Endothelial cell of umbilical vein (primary cell): ENCODE measurements at regions not wholly inside any gene's neighbourhood (a gene's known extent, or its start where the extent isn't known, plus 50 kb on each side); places are given as distances from the start of the nearest gene placed in this dataset.

Source experiments
- BruUV-seq: library from RNA; stranded (reverse); fragments of 400-500 nt; replicated peaks from 2 replicates; lab custom pipeline; 2021; lab: Mats Ljungman, UMichigan
- CTCF ChIA-PET: fragments of 300-600, 350-600 bp; sonication (Branson Sonifier 250); formaldehyde crosslinking; loops from one replicate; lab custom pipeline; 2021; ENCODE audit warnings: antibody characterized with exemption, inconsistent platforms; lab: Charles Lee
- POLR2A ChIA-PET: fragments of 300-600, 350-600 bp; sonication (Branson Sonifier 250); formaldehyde crosslinking; loops from one replicate; lab custom pipeline; 2021; ENCODE audit warnings: antibody characterized with exemption, inconsistent platforms; lab: Charles Lee
- DNase-seq: peaks from one replicate; pipeline ENCODE4 v3.0.0-alpha.2; 2011; ENCODE audit warnings: low read depth, low spot score
- FAIRE-seq: peaks from 2 replicates; lab custom pipeline; 2011; peaks lifted over from hg19 to GRCh38; lab: Jason Lieb, UNC
- H2AFZ ChIP-seq: 2 replicates; pipeline ENCODE4 v1.6.0; 2012; ENCODE audit warnings: low read depth, low read length, control low read depth, inconsistent platforms
- H3K27ac ChIP-seq: 2 replicates; pipeline ENCODE4 v1.5.1; 2011; ENCODE audit warnings: low read depth, mild to moderate bottlenecking, control low read depth, low read length, moderate library complexity; ENCODE audit not compliant: insufficient read depth
- H3K27me3 ChIP-seq, 2 experiments: 2 replicates each; pipeline versions ENCODE4 v1.6.0 to v1.6.1; 2011; ENCODE audit warnings: low read length in 2 of 2, mixed read lengths in 1 of 2; ENCODE audit not compliant: control insufficient read depth in 2 of 2, insufficient read depth in 2 of 2
- H3K36me3 ChIP-seq, 2 experiments: 2 replicates in 1 of 2; 3 replicates in 1 of 2; pipeline ENCODE4 v1.5.1; 2011; ENCODE audit warnings: low read length in 2 of 2, mild to moderate bottlenecking in 1 of 2, moderate library complexity in 1 of 2; ENCODE audit not compliant: control insufficient read depth in 2 of 2, insufficient read depth in 2 of 2; ENCODE audit errors: extremely low read depth in 1 of 2
- H3K4me1 ChIP-seq: 3 replicates; pipeline ENCODE4 v1.5.1; 2011; ENCODE audit warnings: mild to moderate bottlenecking, low read length; ENCODE audit not compliant: control insufficient read depth, insufficient read depth; ENCODE audit errors: extremely low read depth
- H3K4me2 ChIP-seq: 2 replicates; pipeline ENCODE4 v1.6.1; 2011; ENCODE audit warnings: low read length, control low read depth, mixed read lengths; ENCODE audit not compliant: insufficient read depth
- H3K4me3 ChIP-seq, 3 experiments: fragments of 200-600 bp in 1 of 3; sonication (generic), shearing (Covaris generic) in 1 of 3; replicated peaks in 1 of 3; 2 replicates each; pipeline ENCODE4 v1.5.1; 2011 to 2016; ENCODE audit warnings: control low read depth in 3 of 3, low read length in 3 of 3, mild to moderate bottlenecking in 2 of 3, inconsistent platforms in 1 of 3, low read depth in 1 of 3, moderate library complexity in 1 of 3; ENCODE audit not compliant: insufficient read depth in 1 of 3
- H3K79me2 ChIP-seq: 2 replicates; pipeline ENCODE4 v1.6.0; 2012; ENCODE audit warnings: low read length, inconsistent platforms; ENCODE audit not compliant: control insufficient read depth, insufficient read depth
- H3K9ac ChIP-seq: replicated peaks from 2 replicates; pipeline ENCODE3; 2011; ENCODE audit warnings: low read length, control low read depth; ENCODE audit not compliant: insufficient read depth; ENCODE audit errors: extremely low read depth
- H3K9me1 ChIP-seq: replicated peaks from 3 replicates; pipeline ENCODE4 v1.6.0; 2011; ENCODE audit warnings: mild to moderate bottlenecking, low read length; ENCODE audit not compliant: control insufficient read depth, insufficient read depth; ENCODE audit errors: extremely low read depth
- H3K9me3 ChIP-seq: replicated peaks from 2 replicates; pipeline ENCODE4 v1.5.1; 2012; ENCODE audit warnings: low read length, inconsistent platforms; ENCODE audit not compliant: control insufficient read depth, insufficient read depth
- H4K20me1 ChIP-seq: replicated peaks from 2 replicates; pipeline ENCODE3; 2011; ENCODE audit warnings: mild to moderate bottlenecking, low read length; ENCODE audit not compliant: control insufficient read depth, insufficient read depth; ENCODE audit errors: extremely low read depth
- EZH2 ChIP-seq: IDR thresholded peaks from 2 replicates; pipeline ENCODE4 v1.6.1; 2012; ENCODE audit warnings: borderline replicate concordance, low read depth, mild to moderate bottlenecking, moderate library complexity, low read length, inconsistent platforms; ENCODE audit not compliant: severe bottlenecking
- FOS ChIP-seq: IDR thresholded peaks from 2 replicates; pipeline ENCODE4 v1.6.1; 2011; ENCODE audit warnings: mild to moderate bottlenecking, low read length, moderate library complexity, borderline replicate concordance; ENCODE audit not compliant: insufficient read depth
- GATA2 ChIP-seq: IDR thresholded peaks from 2 replicates; pipeline ENCODE4 v1.7.0; 2011; ENCODE audit warnings: low read depth, mild to moderate bottlenecking, moderate library complexity, mixed read lengths, low read length; ENCODE audit not compliant: insufficient read length, insufficient read depth
- JUN ChIP-seq: IDR thresholded peaks from 2 replicates; pipeline ENCODE4 v1.6.1; 2011; ENCODE audit warnings: borderline replicate concordance, low read depth; ENCODE audit not compliant: insufficient read length, insufficient read depth
- MYC ChIP-seq: IDR thresholded peaks from one replicate; pipeline ENCODE4 v1.6.1; 2011; ENCODE audit warnings: mild to moderate bottlenecking, low read depth, low read length
- POLR2A ChIP-seq: IDR thresholded peaks from 2 replicates; pipeline ENCODE4 v1.6.1; 2012; ENCODE audit warnings: low read depth, mild to moderate bottlenecking, control low read depth, low read length
- POLR2AphosphoS5 ChIP-seq: IDR thresholded peaks from 2 replicates; pipeline ENCODE4 v1.6.1; 2012; ENCODE audit warnings: low read depth, mild to moderate bottlenecking, control low read depth, low read length, moderate library complexity; ENCODE audit not compliant: insufficient read depth
- dilution Hi-C: fragments of 300-500 bp; cut with MboI; formaldehyde crosslinking; loops from one replicate; pipeline ENCODE4 v1.15.0; 2019; ENCODE audit warnings: low sequenced_read_pairs; ENCODE audit not compliant: extremely low pct_ligation_motif_present
- intact Hi-C: fragments of 100-400 bp; cut with micrococcal nuclease; formaldehyde crosslinking; loops from one replicate; pipeline ENCODE4 v1.10.0; 2022
- TF ChIP-seq, protein P1 (sequence below), 2 donors: IDR thresholded peaks; 1 replicate in 1 of 2; 2 replicates in 1 of 2; pipeline ENCODE4 v1.5.1; 2011; ENCODE audit warnings: low read length in 2 of 2, mild to moderate bottlenecking in 2 of 2, moderate library complexity in 2 of 2, control low read depth in 1 of 2, inconsistent platforms in 1 of 2, low read depth in 1 of 2; ENCODE audit not compliant: insufficient read depth in 1 of 2; ENCODE audit errors: extremely low read depth in 1 of 2
- TF ChIP-seq, protein P2 (sequence below): IDR thresholded peaks from 2 replicates; pipeline ENCODE4 v1.6.1; 2011; ENCODE audit not compliant: insufficient read depth, insufficient read length

DNA sequence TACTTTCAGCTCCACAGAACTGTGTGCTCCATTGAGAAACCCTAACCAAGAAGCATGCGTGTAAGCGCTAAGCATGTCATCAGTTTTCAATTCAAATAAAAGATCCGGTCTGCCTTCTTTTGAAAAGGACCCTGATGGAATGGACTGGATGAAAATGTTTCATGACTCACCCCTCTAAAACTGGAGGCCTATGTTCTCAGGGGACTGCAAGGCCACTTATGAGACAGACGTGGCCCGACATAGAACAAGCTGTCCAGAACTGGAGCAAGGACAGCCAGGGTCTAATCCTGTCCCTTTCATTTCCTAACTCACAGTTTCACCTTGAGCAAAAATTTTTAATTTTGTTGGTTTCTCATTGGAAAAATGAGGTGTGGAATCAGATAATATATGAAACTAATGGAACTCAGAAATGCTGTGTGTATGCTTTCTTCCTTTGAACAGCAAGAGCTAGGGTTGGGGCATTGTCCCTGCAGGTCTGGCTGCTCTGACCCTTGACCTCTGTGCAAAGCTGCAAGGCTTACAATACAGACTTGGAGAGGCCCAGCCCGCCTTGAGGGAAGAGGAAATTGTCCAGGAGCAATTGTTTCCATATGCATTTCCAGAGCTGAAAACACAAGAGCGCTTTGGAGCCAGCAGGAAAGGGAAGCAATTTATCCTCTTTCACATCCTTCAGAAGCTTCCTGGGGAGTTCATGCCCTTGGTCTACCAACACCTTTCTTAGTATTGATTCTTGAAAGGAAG, 553.4 kb upstream of the KLF12 start:
- H3K4me3 ChIP-seq: no peak overlapping the region
- no peaks in the 10 kb centered on the region for H3K9me3 ChIP-seq
- DNase-seq (peak; percentile 84), FAIRE-seq (peak; percentile 90)
- no TSS peak for BruUV-seq
- H4K20me1 ChIP-seq: no peaks in the 10 kb centered on the region
- dilution Hi-C loops (no loop called here), intact Hi-C loops (loop anchor here (1.0 to 10.0 kb wide), 3 partner anchors 44 to 553 kb away; partner anchors contain the start of gene KLF12)
- peak; percentile 28 for TF ChIP-seq POLR2AphosphoS5
- TF ChIP-seq, protein P1, sequence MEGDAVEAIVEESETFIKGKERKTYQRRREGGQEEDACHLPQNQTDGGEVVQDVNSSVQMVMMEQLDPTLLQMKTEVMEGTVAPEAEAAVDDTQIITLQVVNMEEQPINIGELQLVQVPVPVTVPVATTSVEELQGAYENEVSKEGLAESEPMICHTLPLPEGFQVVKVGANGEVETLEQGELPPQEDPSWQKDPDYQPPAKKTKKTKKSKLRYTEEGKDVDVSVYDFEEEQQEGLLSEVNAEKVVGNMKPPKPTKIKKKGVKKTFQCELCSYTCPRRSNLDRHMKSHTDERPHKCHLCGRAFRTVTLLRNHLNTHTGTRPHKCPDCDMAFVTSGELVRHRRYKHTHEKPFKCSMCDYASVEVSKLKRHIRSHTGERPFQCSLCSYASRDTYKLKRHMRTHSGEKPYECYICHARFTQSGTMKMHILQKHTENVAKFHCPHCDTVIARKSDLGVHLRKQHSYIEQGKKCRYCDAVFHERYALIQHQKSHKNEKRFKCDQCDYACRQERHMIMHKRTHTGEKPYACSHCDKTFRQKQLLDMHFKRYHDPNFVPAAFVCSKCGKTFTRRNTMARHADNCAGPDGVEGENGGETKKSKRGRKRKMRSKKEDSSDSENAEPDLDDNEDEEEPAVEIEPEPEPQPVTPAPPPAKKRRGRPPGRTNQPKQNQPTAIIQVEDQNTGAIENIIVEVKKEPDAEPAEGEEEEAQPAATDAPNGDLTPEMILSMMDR (IDR thresholded peaks at IDR 0.05; ENCODE audit: extremely low read depth in 1 of 2, insufficient read depth in 1 of 2, low read depth in 1 of 2, low read length in 2 of 2): no peak
- peak; percentile 2 for TF ChIP-seq JUN
- POLR2A ChIA-PET: no interaction called here
- peaks cover 4% of the 10 kb centered on the region for H3K4me1 ChIP-seq
- CTCF ChIA-PET: interaction anchor here (0.8 to 1.7 kb wide), 2 partner anchors 13 to 532 kb away, joined by 3 to 9 read pairs; no protein-coding TSS in a partner anchor
- H3K9me1 ChIP-seq: no peaks in the 10 kb centered on the region
- no peak overlapping the region for H3K27ac ChIP-seq
- H2AFZ ChIP-seq: no peak overlapping the region
- no peak overlapping the region for H3K9ac ChIP-seq
- H3K27me3 ChIP-seq: no peaks in the 10 kb centered on the region
- no peak overlapping the region for H3K4me2 ChIP-seq
- H3K36me3 ChIP-seq: no peaks in the 10 kb centered on the region
- H3K79me2 ChIP-seq: no peaks in the 10 kb centered on the region

DNA sequence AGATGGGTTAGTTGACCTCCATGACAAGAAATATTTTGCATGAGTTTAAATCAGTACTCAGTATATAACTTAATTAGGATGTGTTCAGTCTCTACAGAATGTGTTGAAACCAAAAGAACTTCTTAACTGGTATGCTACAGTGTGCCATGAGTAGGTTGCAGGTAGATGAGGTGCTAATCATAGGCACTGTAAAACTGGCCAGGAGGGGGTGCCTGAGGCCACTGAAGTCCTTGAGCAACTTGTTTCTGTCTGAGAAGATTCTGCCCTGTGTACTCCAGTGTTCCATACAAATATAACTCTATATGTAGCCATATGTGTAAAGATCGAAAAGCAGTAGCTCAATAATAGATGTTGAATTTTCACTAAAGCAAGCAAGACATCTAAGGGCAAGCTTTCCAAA, 549.2 kb upstream of the KLF12 start:
- Histone ChIP-seq H3K9ac (no peak overlapping the region), H3K36me3 (no peaks in the 10 kb centered on the region), H3K27me3 (no peaks in the 10 kb centered on the region), H3K79me2 (no peaks in the 10 kb centered on the region), H2AFZ (no peak overlapping the region), H3K27ac (no peak overlapping the region), H4K20me1 (no peaks in the 10 kb centered on the region), H3K4me1 (peaks cover 4% of the 10 kb centered on the region), H3K4me2 (no peak overlapping the region), H3K9me3 (no peaks in the 10 kb centered on the region), H3K4me3 (no peak overlapping the region), H3K9me1 (no peaks in the 10 kb centered on the region)
- intact Hi-C loops (loop anchor here (1.0 to 10.0 kb wide), 3 partner anchors 106 to 549 kb away; partner anchors contain the start of gene KLF12), dilution Hi-C loops (no loop called here)
- TF ChIP-seq EZH2 (no peak), POLR2AphosphoS5 (no peak), JUN (no peak), FOS (no peak), POLR2A (no peak), GATA2 (no peak), MYC (no peak)
- TF ChIP-seq, protein P2, sequence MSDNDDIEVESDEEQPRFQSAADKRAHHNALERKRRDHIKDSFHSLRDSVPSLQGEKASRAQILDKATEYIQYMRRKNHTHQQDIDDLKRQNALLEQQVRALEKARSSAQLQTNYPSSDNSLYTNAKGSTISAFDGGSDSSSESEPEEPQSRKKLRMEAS: no peak
- TF ChIP-seq, protein P1 (IDR thresholded peaks at IDR 0.05; ENCODE audit: extremely low read depth in 1 of 2, insufficient read depth in 1 of 2, low read depth in 1 of 2, low read length in 2 of 2): no peak
- DNase-seq (peak; percentile 19), FAIRE-seq (no peak)
- ChIA-PET CTCF (interaction anchor here (1.6 to 2.1 kb wide), 2 partner anchors 536 kb away, joined by 8 to 11 read pairs; no protein-coding TSS in a partner anchor), POLR2A (no interaction called here)
- no TSS peak for BruUV-seq
